ENCODE measurements at regions not wholly inside any gene's neighbourhood (a gene's known extent, or its start where the extent isn't known, plus 50 kb on each side); places are given as distances from the start of the nearest gene placed in this dataset.

GRCh38 chr7:20534543-20534942 lies 80.9 kb upstream of the ABCB5 start:
- Histone ChIP-seq H3K23ac (ENCODE audit: low read depth, low read length, poor library complexity) (no peak overlapping the region), H4K8ac (ENCODE audit: low read depth, low read length) (no peak overlapping the region), H3K4me2 (ENCODE audit: insufficient read depth, low read length, poor library complexity, severe bottlenecking) (no peak overlapping the region), H3K9ac (ENCODE audit: low read depth, low read length, poor library complexity) (no peak overlapping the region), H2AFZ (ENCODE audit: low read length) (no peak overlapping the region), H4K91ac (ENCODE audit: low read depth, low read length, poor library complexity) (no peak overlapping the region), H3K14ac (ENCODE audit: low read length) (no peak overlapping the region), H3K9me3 (replicated peaks in 1 of 2; ENCODE audit: control insufficient read depth in 2 of 2, insufficient read depth in 1 of 2, low read depth in 1 of 2, low read length in 2 of 2) (no peaks in the 10 kb centered on the region), H3K36me3 (replicated peaks in 1 of 2; ENCODE audit: control insufficient read depth in 2 of 2, insufficient read depth in 2 of 2, low read length in 2 of 2) (no peaks in the 10 kb centered on the region), H2BK15ac (ENCODE audit: low read length) (no peak overlapping the region), H3K27me3 (ENCODE audit: control insufficient read depth in 3 of 3, insufficient read depth in 3 of 3, low read depth in 1 of 3, low read length in 3 of 3) (no peaks in the 10 kb centered on the region), H3K79me1 (ENCODE audit: low read depth, low read length) (no peaks in the 10 kb centered on the region), H3K4me3 (ENCODE audit: low read length in 2 of 2) (no peak overlapping the region), H2BK12ac (ENCODE audit: low read length) (no peak overlapping the region), H3K27ac (replicated peaks; ENCODE audit: low read length) (no peak overlapping the region), H2BK5ac (ENCODE audit: low read length) (no peak overlapping the region), H3K4ac (ENCODE audit: low read length) (no peak overlapping the region), H2AK5ac (ENCODE audit: low read depth, low read length) (no peak overlapping the region), H3K18ac (ENCODE audit: low read length) (no peak overlapping the region), H3K4me1 (ENCODE audit: control insufficient read depth in 2 of 2, insufficient read depth in 1 of 2, low read depth in 1 of 2, low read length in 2 of 2) (peaks cover 0 to 3% of the 10 kb centered on the region in 2 donors), H2BK120ac (ENCODE audit: low read depth, low read length) (no peak overlapping the region)
- no peak for DNase-seq (ENCODE audit: low spot score)

- Histone ChIP-seq H4K8ac (ENCODE audit: low read depth, low read length) (no peak overlapping the region), H3K4me3 (ENCODE audit: low read length in 2 of 2) (no peak overlapping the region)
Observed at GRCh38 chr7:20535541-20535940, 79.9 kb upstream of the ABCB5 start.

GRCh38 chr7:20539201-20539600 lies 76.3 kb upstream of the ABCB5 start:
- H3K14ac ChIP-seq (ENCODE audit: low read length): no peak overlapping the region
- no peaks in the 10 kb centered on the region for H3K27me3 ChIP-seq (ENCODE audit: control insufficient read depth in 3 of 3, insufficient read depth in 3 of 3, low read depth in 1 of 3, low read length in 3 of 3)
- H4K8ac ChIP-seq (ENCODE audit: low read depth, low read length): no peak overlapping the region
- no peaks in the 10 kb centered on the region for H3K4me1 ChIP-seq (ENCODE audit: control insufficient read depth in 2 of 2, insufficient read depth in 1 of 2, low read depth in 1 of 2, low read length in 2 of 2)
- H2BK5ac ChIP-seq (ENCODE audit: low read length): no peak overlapping the region
- no peak overlapping the region for H2AFZ ChIP-seq (ENCODE audit: low read length)
- WGBS, 2 donors (ENCODE audit: extremely low coverage in 2 of 2, insufficient read length in 2 of 2, insufficient replicate concordance in 1 of 2): no CpG with 5 or more reads among the region's 4 CpGs
- no peak overlapping the region for H3K9ac ChIP-seq (ENCODE audit: low read depth, low read length, poor library complexity)
- no peaks in the 10 kb centered on the region for H3K79me1 ChIP-seq (ENCODE audit: low read depth, low read length)
- H3K27ac ChIP-seq (replicated peaks; ENCODE audit: low read length): no peak overlapping the region
- no peak overlapping the region for H2BK120ac ChIP-seq (ENCODE audit: low read depth, low read length)
- H3K4me2 ChIP-seq (ENCODE audit: insufficient read depth, low read length, poor library complexity, severe bottlenecking): no peak overlapping the region
- no peak for DNase-seq (ENCODE audit: low spot score)
- H3K4ac ChIP-seq (ENCODE audit: low read length): no peak overlapping the region
- H3K9me3 ChIP-seq (replicated peaks in 1 of 2; ENCODE audit: control insufficient read depth in 2 of 2, insufficient read depth in 1 of 2, low read depth in 1 of 2, low read length in 2 of 2): no peaks in the 10 kb centered on the region
- no peak overlapping the region for H4K91ac ChIP-seq (ENCODE audit: low read depth, low read length, poor library complexity)
- no peak overlapping the region for H3K23ac ChIP-seq (ENCODE audit: low read depth, low read length, poor library complexity)
- no peak overlapping the region for H3K4me3 ChIP-seq (ENCODE audit: low read length in 2 of 2)
- no peaks in the 10 kb centered on the region for H3K36me3 ChIP-seq (replicated peaks in 1 of 2; ENCODE audit: control insufficient read depth in 2 of 2, insufficient read depth in 2 of 2, low read length in 2 of 2)
- no peak overlapping the region for H2BK12ac ChIP-seq (ENCODE audit: low read length)
- H2BK15ac ChIP-seq (ENCODE audit: low read length): no peak overlapping the region
- H2AK5ac ChIP-seq (ENCODE audit: low read depth, low read length): no peak overlapping the region
- no peak overlapping the region for H3K18ac ChIP-seq (ENCODE audit: low read length)

More at GRCh38 chr7:20535541-20535940, 79.9 kb upstream of the ABCB5 start:
- Histone ChIP-seq H3K36me3 (replicated peaks in 1 of 2; ENCODE audit: control insufficient read depth in 2 of 2, insufficient read depth in 2 of 2, low read length in 2 of 2) (no peaks in the 10 kb centered on the region), H2AFZ (ENCODE audit: low read length) (no peak overlapping the region), H3K23ac (ENCODE audit: low read depth, low read length, poor library complexity) (no peak overlapping the region), H3K27me3 (ENCODE audit: control insufficient read depth in 3 of 3, insufficient read depth in 3 of 3, low read depth in 1 of 3, low read length in 3 of 3) (no peaks in the 10 kb centered on the region), H3K4me1 (ENCODE audit: control insufficient read depth in 2 of 2, insufficient read depth in 1 of 2, low read depth in 1 of 2, low read length in 2 of 2) (peaks cover 0 to 3% of the 10 kb centered on the region in 2 donors), H3K79me1 (ENCODE audit: low read depth, low read length) (no peaks in the 10 kb centered on the region), H2BK12ac (ENCODE audit: low read length) (no peak overlapping the region), H2BK15ac (ENCODE audit: low read length) (no peak overlapping the region), H3K9me3 (replicated peaks in 1 of 2; ENCODE audit: control insufficient read depth in 2 of 2, insufficient read depth in 1 of 2, low read depth in 1 of 2, low read length in 2 of 2) (no peaks in the 10 kb centered on the region), H3K4ac (ENCODE audit: low read length) (no peak overlapping the region), H4K91ac (ENCODE audit: low read depth, low read length, poor library complexity) (no peak overlapping the region), H2BK120ac (ENCODE audit: low read depth, low read length) (no peak overlapping the region), H3K27ac (replicated peaks; ENCODE audit: low read length) (no peak overlapping the region), H2BK5ac (ENCODE audit: low read length) (no peak overlapping the region), H2AK5ac (ENCODE audit: low read depth, low read length) (no peak overlapping the region), H3K9ac (ENCODE audit: low read depth, low read length, poor library complexity) (no peak overlapping the region), H3K18ac (ENCODE audit: low read length) (no peak overlapping the region), H3K14ac (ENCODE audit: low read length) (no peak overlapping the region), H3K4me2 (ENCODE audit: insufficient read depth, low read length, poor library complexity, severe bottlenecking) (no peak overlapping the region)
- DNase-seq (ENCODE audit: low spot score): no peak
- WGBS, 2 donors (ENCODE audit: extremely low coverage in 2 of 2, insufficient read length in 2 of 2, insufficient replicate concordance in 1 of 2): no CpG with 5 or more reads among the region's 3 CpGs

- no peak for DNase-seq (ENCODE audit: low spot score)
- H4K91ac ChIP-seq (ENCODE audit: low read depth, low read length, poor library complexity): no peak overlapping the region
- no peaks in the 10 kb centered on the region for H3K36me3 ChIP-seq (replicated peaks in 1 of 2; ENCODE audit: control insufficient read depth in 2 of 2, insufficient read depth in 2 of 2, low read length in 2 of 2)
- H3K27me3 ChIP-seq (ENCODE audit: control insufficient read depth in 3 of 3, insufficient read depth in 3 of 3, low read depth in 1 of 3, low read length in 3 of 3): no peaks in the 10 kb centered on the region
- no peak overlapping the region for H3K4me2 ChIP-seq (ENCODE audit: insufficient read depth, low read length, poor library complexity, severe bottlenecking)
- H3K79me1 ChIP-seq (ENCODE audit: low read depth, low read length): no peaks in the 10 kb centered on the region
- H4K8ac ChIP-seq (ENCODE audit: low read depth, low read length): no peak overlapping the region
- no CpG with 5 or more reads among the region's 6 CpGs for WGBS, 2 donors (ENCODE audit: extremely low coverage in 2 of 2, insufficient read length in 2 of 2, insufficient replicate concordance in 1 of 2)
- no peak overlapping the region for H3K18ac ChIP-seq (ENCODE audit: low read length)
- no peak overlapping the region for H2BK15ac ChIP-seq (ENCODE audit: low read length)
- H2AFZ ChIP-seq (ENCODE audit: low read length): no peak overlapping the region
- H3K14ac ChIP-seq (ENCODE audit: low read length): no peak overlapping the region
- no peak overlapping the region for H2BK12ac ChIP-seq (ENCODE audit: low read length)
- no peak overlapping the region for H3K23ac ChIP-seq (ENCODE audit: low read depth, low read length, poor library complexity)
- no peak overlapping the region for H2BK120ac ChIP-seq (ENCODE audit: low read depth, low read length)
- no peak overlapping the region for H3K9ac ChIP-seq (ENCODE audit: low read depth, low read length, poor library complexity)
- H3K9me3 ChIP-seq (replicated peaks in 1 of 2; ENCODE audit: control insufficient read depth in 2 of 2, insufficient read depth in 1 of 2, low read depth in 1 of 2, low read length in 2 of 2): no peaks in the 10 kb centered on the region
- H3K4ac ChIP-seq (ENCODE audit: low read length): no peak overlapping the region
- H3K4me1 ChIP-seq (ENCODE audit: control insufficient read depth in 2 of 2, insufficient read depth in 1 of 2, low read depth in 1 of 2, low read length in 2 of 2): no peaks in the 10 kb centered on the region
- H2AK5ac ChIP-seq (ENCODE audit: low read depth, low read length): no peak overlapping the region
- H3K4me3 ChIP-seq (ENCODE audit: low read length in 2 of 2): no peak overlapping the region
- no peak overlapping the region for H2BK5ac ChIP-seq (ENCODE audit: low read length)
- H3K27ac ChIP-seq (replicated peaks; ENCODE audit: low read length): no peak overlapping the region
Observed at GRCh38 chr7:20541608-20542349, 73.7 kb upstream of the ABCB5 start.
